ENCODE measurements at regions not wholly inside any gene's neighbourhood (a gene's known extent, or its start where the extent isn't known, plus 50 kb on each side); places are given as distances from the start of the nearest gene placed in this dataset.

DNA sequence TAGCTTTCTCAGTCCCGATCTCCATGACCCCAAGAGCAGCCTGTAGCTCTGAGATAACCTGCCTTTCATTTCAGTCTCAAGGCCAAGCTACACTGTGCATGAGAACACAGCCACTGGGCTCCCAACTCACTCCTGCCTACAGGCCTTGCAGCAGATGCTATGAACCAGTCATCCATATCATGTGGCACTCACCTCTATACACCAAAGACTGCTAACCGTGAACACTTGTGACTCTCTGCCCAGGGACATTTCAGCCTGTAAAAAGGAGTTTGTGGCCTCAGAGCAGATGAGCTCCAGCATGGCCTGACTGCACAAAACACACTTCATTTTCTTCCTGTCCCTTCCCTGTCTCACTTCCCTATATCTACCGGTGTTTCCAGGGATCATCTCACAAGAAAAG, 56.9 kb upstream of the NPY start:
- Histone ChIP-seq H3K27ac (no peak overlapping the region), H3K4me3 (no peak overlapping the region), H3K4me1 (no peaks in the 10 kb centered on the region), H3K9me3 (peaks cover 0 to 3% (median 0%) of the 10 kb centered on the region in 4 donors), H3K27me3 (no peaks in the 10 kb centered on the region), H3K36me3 (no peaks in the 10 kb centered on the region)
- DNase-seq, result no peak
- 48 to 66% methylated on average over 3 of the region's 3 CpGs for WGBS, 2 donors
- intact Hi-C loops (cut with DNase I), result no loop called here
- TF ChIP-seq EP300 (IDR thresholded peaks at IDR 0.05), result no peak
- TF ChIP-seq POLR2AphosphoS5 (IDR thresholded peaks at IDR 0.05), result no peak
- TF ChIP-seq CTCF (IDR thresholded peaks at IDR 0.05), result no peak
- TF ChIP-seq POLR2A (IDR thresholded peaks at IDR 0.05), result no peak

GRCh38 chr7:24227603-24228359, 56.2 kb upstream of the NPY start:
- WGBS, 2 donors, result 66 to 86% methylated on average over 8 of the region's 8 CpGs
- no peak overlapping the region for H3K27ac ChIP-seq
- TF ChIP-seq POLR2AphosphoS5 (IDR thresholded peaks at IDR 0.05) (no peak), CTCF (IDR thresholded peaks at IDR 0.05) (no peak), POLR2A (IDR thresholded peaks at IDR 0.05) (no peak), EP300 (IDR thresholded peaks at IDR 0.05) (no peak)
- peaks cover 0 to 3% (median 0%) of the 10 kb centered on the region in 4 donors for H3K9me3 ChIP-seq
- intact Hi-C loops (cut with DNase I), result no loop called here
- H3K4me1 ChIP-seq, result no peaks in the 10 kb centered on the region
- no peak for DNase-seq
- H3K36me3 ChIP-seq, result no peaks in the 10 kb centered on the region
- no peaks in the 10 kb centered on the region for H3K27me3 ChIP-seq
- no peak overlapping the region for H3K4me3 ChIP-seq

GRCh38 chr7:24229481-24230226, 54.3 kb upstream of the NPY start:
- intact Hi-C loops (cut with DNase I), result no loop called here
- Histone ChIP-seq H3K4me1 (no peaks in the 10 kb centered on the region), H3K4me3 (no peak overlapping the region), H3K36me3 (no peaks in the 10 kb centered on the region), H3K9me3 (no peaks in the 10 kb centered on the region), H3K27me3 (no peaks in the 10 kb centered on the region), H3K27ac (no peak overlapping the region)
- TF ChIP-seq POLR2AphosphoS5 (IDR thresholded peaks at IDR 0.05) (no peak), POLR2A (IDR thresholded peaks at IDR 0.05) (no peak), CTCF (IDR thresholded peaks at IDR 0.05) (no peak), EP300 (IDR thresholded peaks at IDR 0.05) (no peak)
- no peak for DNase-seq
- WGBS, 2 donors, result 69 to 80% methylated on average over 9 of the region's 9 CpGs

- Histone ChIP-seq H3K4me3 (no peak overlapping the region), H3K27ac (no peak overlapping the region), H3K4me1 (no peaks in the 10 kb centered on the region), H3K36me3 (no peaks in the 10 kb centered on the region), H3K27me3 (no peaks in the 10 kb centered on the region), H3K9me3 (no peaks in the 10 kb centered on the region)
- no peak for DNase-seq
- TF ChIP-seq EP300 (IDR thresholded peaks at IDR 0.05), result no peak
- TF ChIP-seq POLR2AphosphoS5 (IDR thresholded peaks at IDR 0.05), result no peak
- no peak for TF ChIP-seq POLR2A (IDR thresholded peaks at IDR 0.05)
- TF ChIP-seq CTCF (IDR thresholded peaks at IDR 0.05), result no peak
- intact Hi-C loops (cut with DNase I), result no loop called here
Observed at GRCh38 chr7:24231493-24231892, 52.5 kb upstream of the NPY start.

All from sigmoid colon (tissue), 6 donors.